PC-9 (cell line): ENCODE measurements at regions not wholly inside any gene's neighbourhood (a gene's known extent, or its start where the extent isn't known, plus 50 kb on each side); places are given as distances from the start of the nearest gene placed in this dataset.
A peak's percentile ranks its signal among the peaks of the same experiment; 100 is the strongest.

ENCODE experiments used
- BruUV-seq: library from RNA; stranded (reverse); fragments of 400-500 nt; replicated peaks from 2 replicates; lab custom pipeline; 2021; lab: Mats Ljungman, UMichigan
- CTCF ChIA-PET: fragments of 300-600 bp; sonication (Branson Sonifier 250); formaldehyde crosslinking; loops from one replicate; lab custom pipeline; 2022; ENCODE audit warnings: antibody characterized with exemption; lab: Charles Lee
- POLR2A ChIA-PET: fragments of 300-600 bp; sonication (Branson Sonifier 250); formaldehyde crosslinking; loops from one replicate; lab custom pipeline; 2022; ENCODE audit warnings: antibody characterized with exemption; ENCODE audit not compliant: unreplicated experiment; lab: Charles Lee
- DNase-seq, 2 experiments: peaks; one replicate each; pipeline versions ENCODE4 v3.0.0 to v3.0.0-alpha.2; 2015 to 2022; ENCODE audit warnings: mixed read lengths in 1 of 2
- H2AFZ ChIP-seq: fragments of 200-600 bp; sonication (generic); 2 replicates; pipeline ENCODE4 v1.8.1; 2017; ENCODE audit warnings: antibody characterized with exemption
- H3F3A ChIP-seq: fragments of 200-600 bp; sonication (generic); 2 replicates; pipeline ENCODE4 v1.8.1; 2017; ENCODE audit warnings: antibody characterized with exemption, mild to moderate bottlenecking, low read depth; ENCODE audit not compliant: insufficient read depth
- H3K27ac ChIP-seq: fragments of 200-600 bp; sonication (generic); 2 replicates; pipeline ENCODE4 v1.6.1; 2016; ENCODE audit warnings: mixed run types
- H3K27me3 ChIP-seq: fragments of 200-600 bp; sonication (generic); 2 replicates; pipeline ENCODE4 v1.6.1; 2016; ENCODE audit warnings: low read depth, mixed run types; ENCODE audit not compliant: insufficient read depth
- H3K36me3 ChIP-seq: fragments of 200-600 bp; sonication (generic); 2 replicates; pipeline ENCODE4 v1.6.1; 2016; ENCODE audit warnings: low read depth, mixed run types
- H3K4me1 ChIP-seq: fragments of 200-600 bp; sonication (generic); replicated peaks from 2 replicates; pipeline ENCODE4 v1.6.1; 2016; ENCODE audit warnings: mixed run types; ENCODE audit not compliant: insufficient read depth
- H3K4me2 ChIP-seq: fragments of 200-600 bp; sonication (generic); 2 replicates; pipeline ENCODE4 v1.6.1; 2017; ENCODE audit warnings: mixed run types
- H3K4me3 ChIP-seq: fragments of 200-600 bp; sonication (generic); 2 replicates; pipeline ENCODE4 v1.6.1; 2016; ENCODE audit warnings: mixed run types
- H3K79me2 ChIP-seq: fragments of 200-600 bp; sonication (generic); 2 replicates; pipeline ENCODE4 v1.6.1; 2017; ENCODE audit warnings: low read depth, mixed run types
- H3K9me2 ChIP-seq: fragments of 200-600 bp; sonication (generic); 2 replicates; pipeline ENCODE4 v1.8.1; 2017; ENCODE audit warnings: mild to moderate bottlenecking; ENCODE audit not compliant: insufficient read depth
- H3K9me3 ChIP-seq: fragments of 200-600 bp; sonication (generic); 2 replicates; pipeline ENCODE4 v1.8.1; 2016; ENCODE audit warnings: low read depth; ENCODE audit not compliant: insufficient read depth
- H4K20me1 ChIP-seq: fragments of 200-600 bp; sonication (generic); 2 replicates; pipeline ENCODE4 v1.8.1; 2017; ENCODE audit not compliant: insufficient read depth
- CTCF ChIP-seq: fragments of 200-600 bp; sonication (generic); conservative IDR thresholded peaks from 2 replicates; pipeline ENCODE4 v1.6.1; 2017; ENCODE audit warnings: mixed run types, antibody characterized with exemption, mild to moderate bottlenecking, moderate library complexity
- EZH2 ChIP-seq: fragments of 200-600 bp; sonication (generic); IDR thresholded peaks from 2 replicates; pipeline ENCODE4 v1.8.0; 2017; ENCODE audit warnings: antibody characterized with exemption, low read depth
- intact Hi-C: fragments of 100-400 bp; cut with micrococcal nuclease; formaldehyde crosslinking; loops from one replicate; pipeline ENCODE4 v1.10.0; 2022; ENCODE audit not compliant: unreplicated experiment

GRCh38 chr3:30124435-30125370 is 481.7 kb upstream of the TGFBR2 start:
- ChIA-PET POLR2A (interaction anchor here (0.8 kb wide), 1 partner anchor 420 kb away, joined by 4 read pairs; no protein-coding TSS in a partner anchor), CTCF (no interaction called here)
- peak in 1 of 2 experiments; percentile 17 for DNase-seq
- Histone ChIP-seq H3K79me2 (no peaks in the 10 kb centered on the region), H3K9me2 (no peaks in the 10 kb centered on the region), H3K4me1 (no peaks in the 10 kb centered on the region), H3K9me3 (no peaks in the 10 kb centered on the region), H2AFZ (no peak overlapping the region), H3F3A (no peaks in the 10 kb centered on the region), H3K27ac (no peak overlapping the region), H3K4me2 (no peak overlapping the region), H3K27me3 (no peaks in the 10 kb centered on the region), H3K4me3 (no peak overlapping the region), H4K20me1 (no peaks in the 10 kb centered on the region), H3K36me3 (no peaks in the 10 kb centered on the region)
- intact Hi-C loops: no loop called here
- BruUV-seq: no TSS peak
- no peak for TF ChIP-seq EZH2
- TF ChIP-seq CTCF: no peak

- Histone ChIP-seq H3F3A (no peaks in the 10 kb centered on the region), H3K9me3 (no peaks in the 10 kb centered on the region), H3K9me2 (no peaks in the 10 kb centered on the region), H3K79me2 (no peaks in the 10 kb centered on the region), H4K20me1 (no peaks in the 10 kb centered on the region), H3K27me3 (no peaks in the 10 kb centered on the region), H3K4me3 (no peak overlapping the region), H2AFZ (no peak overlapping the region), H3K4me2 (no peak overlapping the region), H3K36me3 (no peaks in the 10 kb centered on the region), H3K27ac (no peak overlapping the region), H3K4me1 (no peaks in the 10 kb centered on the region)
- CTCF ChIA-PET: no interaction called here
- POLR2A ChIA-PET: no interaction called here
- TF ChIP-seq CTCF: no peak
- TF ChIP-seq EZH2: no peak
- intact Hi-C loops: no loop called here
- DNase-seq: no peak
- no TSS peak for BruUV-seq
Observed at GRCh38 chr3:30129765-30130164, 476.6 kb upstream of the TGFBR2 start.

GRCh38 chr3:30130391-30130790 is 476.0 kb upstream of the TGFBR2 start:
- H3K27me3 ChIP-seq: no peaks in the 10 kb centered on the region
- H4K20me1 ChIP-seq: no peaks in the 10 kb centered on the region
- H3K79me2 ChIP-seq: no peaks in the 10 kb centered on the region
- H3K9me3 ChIP-seq: no peaks in the 10 kb centered on the region
- no peaks in the 10 kb centered on the region for H3K36me3 ChIP-seq
- ChIA-PET CTCF (no interaction called here), POLR2A (no interaction called here)
- H3K4me3 ChIP-seq: no peak overlapping the region
- no peak overlapping the region for H3K4me2 ChIP-seq
- intact Hi-C loops: no loop called here
- H2AFZ ChIP-seq: no peak overlapping the region
- no TSS peak for BruUV-seq
- no peak overlapping the region for H3K27ac ChIP-seq
- TF ChIP-seq CTCF: no peak
- no peak for TF ChIP-seq EZH2
- no peaks in the 10 kb centered on the region for H3K4me1 ChIP-seq
- H3K9me2 ChIP-seq: no peaks in the 10 kb centered on the region
- no peaks in the 10 kb centered on the region for H3F3A ChIP-seq
- DNase-seq: no peak
